RCC 7860 (cell line): ENCODE measurements at regions not wholly inside any gene's neighbourhood (a gene's known extent, or its start where the extent isn't known, plus 50 kb on each side); places are given as distances from the start of the nearest gene placed in this dataset.

Experiments
- DNase-seq: peaks from one replicate; pipeline ENCODE4 v3.0.0-alpha.2; 2015; ENCODE audit warnings: low spot score
- FAIRE-seq: peaks from 2 replicates; lab custom pipeline; 2012; peaks lifted over from hg19 to GRCh38; lab: Jason Lieb, UNC

GRCh38 chr1:177848577-177848976 lies 121.3 kb downstream of the SEC16B start:
- DNase-seq (no peak), FAIRE-seq (no peak)

DNA sequence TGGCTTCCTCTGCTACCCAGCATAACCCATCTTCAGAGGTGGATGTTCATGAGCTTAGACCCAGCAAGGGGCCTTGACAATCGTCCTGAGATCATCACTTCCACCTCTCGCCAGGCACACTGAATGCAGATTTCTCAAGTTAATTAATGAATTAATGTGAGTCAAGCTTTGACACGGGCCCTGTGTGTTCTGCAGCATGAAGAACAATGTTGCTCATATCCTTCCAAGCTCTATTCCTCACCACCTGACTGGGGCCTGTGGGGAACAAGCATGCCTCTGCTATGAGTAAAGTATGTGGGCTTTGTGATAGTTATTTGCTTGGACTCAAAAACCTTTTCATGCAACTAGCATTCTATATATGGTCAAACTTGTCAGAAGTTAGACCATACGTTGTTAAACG lies 122.0 kb downstream of the SEC16B start:
- FAIRE-seq: no peak

GRCh38 chr1:177838907-177839485 lies 130.9 kb downstream of the SEC16B start:
- no peak for DNase-seq
- FAIRE-seq: no peak

More for the DNA sequence above, 122.0 kb downstream of the SEC16B start:
- DNase-seq: no peak

DNA sequence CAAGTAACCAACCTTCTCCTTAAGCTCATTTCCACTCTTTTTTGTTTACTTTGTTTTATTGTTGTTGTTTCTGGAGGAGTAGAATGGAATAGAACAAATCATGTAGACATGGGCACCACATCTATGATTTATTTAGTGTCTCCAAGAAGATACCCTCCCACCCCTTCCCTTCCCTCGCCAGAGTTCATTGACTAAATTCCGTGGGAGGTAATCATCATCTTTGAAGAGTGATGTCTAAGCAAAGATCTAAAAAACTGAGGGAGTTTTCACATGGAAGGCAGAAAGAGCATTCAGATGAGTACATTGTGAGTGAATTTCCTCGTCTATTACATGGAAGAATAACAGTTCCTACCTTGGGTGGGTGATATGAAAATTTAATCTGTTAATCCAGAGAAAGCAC lies 136.2 kb downstream of the SEC16B start:
- FAIRE-seq (no peak), DNase-seq (no peak)

DNA sequence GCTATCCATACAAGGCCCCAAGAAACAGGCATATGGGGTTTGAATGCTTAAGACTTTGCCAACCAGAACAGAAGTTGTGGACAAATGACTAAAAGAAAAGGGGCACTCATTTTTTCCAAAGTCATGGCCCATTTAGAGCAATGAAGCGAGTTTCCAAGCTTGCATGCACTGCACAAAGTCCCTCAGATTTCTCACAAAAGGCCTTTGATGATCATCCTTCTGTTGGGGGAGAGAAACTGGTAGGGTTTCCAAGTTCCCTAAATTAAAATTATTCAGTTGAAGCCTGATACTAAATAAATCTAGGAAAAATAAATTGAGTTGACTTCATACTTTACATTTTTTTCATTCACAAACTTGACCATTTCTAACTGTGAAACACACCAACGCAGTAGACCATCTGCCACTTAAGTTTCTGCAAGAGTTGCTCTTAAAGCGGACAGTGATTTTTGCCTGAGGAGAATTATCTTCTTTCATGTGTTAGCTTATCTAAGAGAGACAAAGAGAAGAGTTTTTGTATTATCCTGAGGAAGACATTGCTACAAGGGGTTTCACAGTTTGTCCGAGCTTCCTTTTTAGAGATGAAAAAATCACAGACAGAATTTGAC lies 139.2 kb downstream of the SEC16B start:
- DNase-seq: no peak
- FAIRE-seq: no peak

GRCh38 chr1:177825276-177825901 lies 144.5 kb downstream of the SEC16B start:
- FAIRE-seq (no peak), DNase-seq (no peak)

GRCh38 chr1:177824508-177824982 lies 145.3 kb downstream of the SEC16B start:
- no peak for DNase-seq
- no peak for FAIRE-seq

DNA sequence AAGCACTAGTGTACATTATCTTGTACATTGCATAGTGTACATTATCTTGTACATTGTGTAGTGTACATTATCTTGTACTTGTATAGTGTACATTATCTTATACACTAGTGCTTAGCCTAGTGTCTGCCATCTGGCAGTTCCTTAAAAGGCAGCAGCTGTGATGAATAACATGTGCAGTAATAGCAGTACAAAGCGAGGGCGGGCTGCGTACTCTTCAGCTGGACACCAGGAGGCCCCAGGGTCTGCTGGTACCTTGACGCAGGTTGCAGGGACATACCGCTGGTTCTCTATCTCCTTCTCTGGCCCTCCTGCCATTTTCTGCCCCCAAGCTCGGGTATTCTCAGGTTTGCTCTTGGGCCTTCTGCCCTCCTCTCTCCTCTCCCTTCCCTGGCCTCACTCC lies 149.6 kb downstream of the SEC16B start:
- DNase-seq (no peak), FAIRE-seq (no peak)

GRCh38 chr1:177817937-177818875 lies 151.7 kb downstream of the SEC16B start:
- FAIRE-seq (no peak), DNase-seq (no peak)

DNA sequence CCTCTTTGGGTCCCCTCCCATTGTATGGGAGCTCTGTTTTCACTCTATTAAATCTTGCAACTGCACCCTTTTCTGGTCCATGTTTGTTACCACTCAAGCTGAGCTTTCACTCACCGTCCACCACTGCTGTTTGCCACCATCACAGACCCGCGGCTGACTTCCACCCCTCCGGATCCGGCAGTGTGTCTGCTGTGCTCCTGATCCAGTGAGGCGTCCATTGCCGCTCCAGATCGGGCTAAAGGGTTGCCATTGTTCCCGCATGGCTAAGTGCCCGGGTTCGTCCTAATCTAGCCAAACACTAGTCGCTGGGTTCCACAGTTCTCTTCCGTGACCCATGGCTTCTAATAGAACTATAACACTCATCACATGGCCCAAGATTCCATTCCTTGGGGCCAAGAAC lies 157.2 kb downstream of the SEC16B start:
- DNase-seq: no peak
- FAIRE-seq: no peak

DNA sequence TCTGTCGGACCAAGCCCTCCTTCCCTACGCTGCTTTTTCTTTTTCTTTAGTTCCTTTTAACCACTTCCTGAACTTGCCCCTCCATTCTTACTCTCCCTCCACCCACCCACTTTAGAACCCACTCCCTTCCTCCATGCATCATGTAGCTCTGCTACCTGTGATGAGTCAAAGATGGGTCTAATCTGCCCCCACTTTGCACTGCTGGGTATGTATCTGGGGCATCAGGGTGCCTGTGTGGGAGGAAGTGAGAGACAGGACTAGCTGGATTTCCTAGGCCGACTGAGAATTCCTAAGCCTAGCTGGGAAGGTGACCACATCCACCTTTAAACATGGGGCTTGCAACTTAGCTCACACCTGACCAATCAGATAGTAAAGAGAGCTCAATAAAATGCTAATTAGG lies 157.7 kb downstream of the SEC16B start:
- DNase-seq (no peak), FAIRE-seq (no peak)

GRCh38 chr1:177811429-177811828 lies 158.4 kb downstream of the SEC16B start:
- no peak for FAIRE-seq
- no peak for DNase-seq

- DNase-seq: no peak
Observed at GRCh38 chr1:177809819-177810218, 160.0 kb downstream of the SEC16B start.

GRCh38 chr1:177802304-177802703 lies 167.6 kb downstream of the SEC16B start:
- FAIRE-seq (no peak), DNase-seq (no peak)

More at GRCh38 chr1:177809819-177810218, 160.0 kb downstream of the SEC16B start:
- FAIRE-seq: no peak

DNA sequence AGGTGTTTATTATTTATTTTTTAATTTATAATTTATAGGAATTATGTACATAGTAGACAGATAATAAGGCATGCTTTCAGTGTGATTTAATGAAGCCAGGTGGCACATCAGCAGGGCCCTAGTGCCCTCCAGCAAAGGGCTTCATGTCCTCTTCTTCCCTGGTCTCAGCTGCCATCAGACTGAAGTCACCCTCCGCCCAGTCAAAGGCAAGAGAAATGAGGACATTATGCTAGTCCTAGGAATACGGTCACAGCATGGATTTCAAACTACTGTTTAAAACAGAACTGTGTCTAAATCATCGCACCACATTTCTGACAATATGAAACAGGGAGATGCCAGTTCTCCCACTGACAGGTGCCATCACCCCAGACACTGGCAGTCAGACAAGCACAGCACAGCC lies 168.1 kb downstream of the SEC16B start:
- FAIRE-seq (no peak), DNase-seq (no peak)

- FAIRE-seq (no peak), DNase-seq (peak; percentile 35)
Observed at GRCh38 chr1:177800400-177801088, 169.3 kb downstream of the SEC16B start.

DNA sequence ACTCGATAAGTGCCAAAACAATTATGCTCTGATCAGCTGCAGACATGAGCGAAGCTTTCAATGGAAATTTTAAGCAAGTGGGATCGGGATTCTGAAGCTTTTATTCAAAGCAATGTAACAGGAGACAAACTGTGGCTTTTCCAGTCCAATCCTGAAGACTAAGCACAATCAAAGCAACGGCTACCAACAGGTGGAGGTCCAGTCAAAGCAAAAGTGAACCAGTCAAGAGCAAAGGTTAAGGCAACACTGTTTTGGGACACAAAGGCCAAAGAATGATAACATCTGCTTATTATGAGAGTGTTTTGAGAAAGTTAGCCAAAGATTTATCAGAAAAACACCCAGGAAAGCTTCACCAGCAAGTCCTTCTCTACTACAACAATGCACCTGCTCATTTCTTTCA lies 170.1 kb downstream of the SEC16B start:
- FAIRE-seq: no peak

GRCh38 chr1:177798614-177799013 lies 171.2 kb downstream of the SEC16B start:
- DNase-seq (no peak), FAIRE-seq (no peak)

More for the DNA sequence above, 170.1 kb downstream of the SEC16B start:
- no peak for DNase-seq

GRCh38 chr1:177796561-177796960 lies 173.3 kb downstream of the SEC16B start:
- DNase-seq (no peak), FAIRE-seq (no peak)

DNA sequence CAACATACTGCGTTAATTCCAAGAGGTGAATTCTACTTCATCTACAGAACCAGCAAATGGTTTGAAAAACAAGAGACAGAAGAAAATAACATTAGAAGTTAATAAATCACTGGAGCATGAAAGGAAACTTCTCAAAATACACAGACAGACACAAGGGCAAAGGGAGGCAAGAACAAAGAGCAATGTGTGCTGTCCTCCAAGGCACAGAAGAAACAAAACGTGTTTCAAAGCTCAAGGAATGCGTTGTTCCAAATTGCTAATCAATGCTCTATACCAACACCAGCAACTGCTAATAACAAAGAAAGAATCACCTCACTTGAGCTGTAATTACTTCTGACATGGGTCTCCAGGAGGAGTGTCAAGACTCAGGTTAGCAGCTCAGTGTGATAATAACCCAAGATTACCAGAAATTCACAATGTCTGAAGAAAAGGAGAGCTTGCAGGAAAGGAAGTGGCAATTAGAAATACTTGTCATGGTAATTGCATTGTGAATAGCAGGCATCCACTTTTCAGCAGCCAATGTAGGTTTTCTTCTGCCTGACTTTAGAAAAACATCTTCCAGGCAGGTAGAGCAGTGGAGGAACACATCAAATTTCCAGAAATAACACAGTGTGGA lies 175.4 kb downstream of the SEC16B start:
- DNase-seq (no peak), FAIRE-seq (no peak)
